AG04450 (cell line): ENCODE measurements at regions not wholly inside any gene's neighbourhood (a gene's known extent, or its start where the extent isn't known, plus 50 kb on each side); places are given as distances from the start of the nearest gene placed in this dataset.

ENCODE experiments used
- CTCF ChIA-PET: fragments of 300-600, 350-600 bp; formaldehyde crosslinking; extraction: SDS; loops from one replicate; lab custom pipeline; 2022; ENCODE audit warnings: antibody characterized with exemption, inconsistent platforms; lab: Charles Lee
- POLR2A ChIA-PET: fragments of 350-600 bp; formaldehyde crosslinking; extraction: SDS; loops from one replicate; lab custom pipeline; 2021; ENCODE audit warnings: antibody characterized with exemption, inconsistent platforms; lab: Yijun Ruan, JAX
- DNase-seq: peaks from one replicate; pipeline ENCODE4 v3.0.0-alpha.2; 2011; ENCODE audit warnings: low read depth, low spot score
- H3K27ac ChIP-seq: one replicate; pipeline ENCODE4 v1.5.1; 2012; ENCODE audit warnings: low read depth, low read length, control low read depth
- H3K27me3 ChIP-seq: one replicate; pipeline ENCODE4 v1.6.0; 2012; ENCODE audit warnings: low read length; ENCODE audit not compliant: control insufficient read depth, insufficient read depth
- H3K4me3 ChIP-seq: 2 replicates; pipeline ENCODE4 v1.5.1; 2011; ENCODE audit warnings: mild to moderate bottlenecking, low read depth, low read length, control low read depth
- H3K9me3 ChIP-seq: 2 replicates; pipeline ENCODE4 v1.5.1; 2012; ENCODE audit warnings: low read length; ENCODE audit not compliant: control insufficient read depth, insufficient read depth
- TF ChIP-seq, protein P1 (sequence below): IDR thresholded peaks from 2 replicates; pipeline ENCODE4 v1.5.1; 2011; ENCODE audit warnings: low read depth, low read length, control low read depth, inconsistent platforms

DNA sequence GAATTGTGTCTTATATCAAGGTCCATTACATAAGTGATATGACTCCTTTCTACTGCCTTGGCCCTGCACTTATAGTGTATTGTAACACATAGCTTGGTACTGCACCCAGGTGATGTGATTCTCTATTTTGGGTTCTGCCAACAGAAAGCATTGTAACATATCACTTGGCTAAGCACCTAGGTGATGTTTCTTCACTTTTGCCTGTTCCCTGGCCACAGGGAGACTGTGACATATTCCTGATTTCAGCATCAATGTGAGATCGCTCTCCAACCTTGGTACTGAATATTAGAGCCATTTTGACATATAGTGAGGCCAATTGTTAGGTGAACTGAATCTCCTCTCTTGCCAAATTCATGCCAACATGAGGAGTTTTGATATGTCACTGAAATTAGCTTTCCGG, 1010.3 kb upstream of the TSPY4 start:
- Histone ChIP-seq H3K4me3 (no peak overlapping the region), H3K27ac (no peak overlapping the region), H3K9me3 (no peaks in the 10 kb centered on the region), H3K27me3 (no peaks in the 10 kb centered on the region)
- CTCF ChIA-PET = no interaction called here
- POLR2A ChIA-PET = no interaction called here
- DNase-seq = no peak
- TF ChIP-seq, protein P1, sequence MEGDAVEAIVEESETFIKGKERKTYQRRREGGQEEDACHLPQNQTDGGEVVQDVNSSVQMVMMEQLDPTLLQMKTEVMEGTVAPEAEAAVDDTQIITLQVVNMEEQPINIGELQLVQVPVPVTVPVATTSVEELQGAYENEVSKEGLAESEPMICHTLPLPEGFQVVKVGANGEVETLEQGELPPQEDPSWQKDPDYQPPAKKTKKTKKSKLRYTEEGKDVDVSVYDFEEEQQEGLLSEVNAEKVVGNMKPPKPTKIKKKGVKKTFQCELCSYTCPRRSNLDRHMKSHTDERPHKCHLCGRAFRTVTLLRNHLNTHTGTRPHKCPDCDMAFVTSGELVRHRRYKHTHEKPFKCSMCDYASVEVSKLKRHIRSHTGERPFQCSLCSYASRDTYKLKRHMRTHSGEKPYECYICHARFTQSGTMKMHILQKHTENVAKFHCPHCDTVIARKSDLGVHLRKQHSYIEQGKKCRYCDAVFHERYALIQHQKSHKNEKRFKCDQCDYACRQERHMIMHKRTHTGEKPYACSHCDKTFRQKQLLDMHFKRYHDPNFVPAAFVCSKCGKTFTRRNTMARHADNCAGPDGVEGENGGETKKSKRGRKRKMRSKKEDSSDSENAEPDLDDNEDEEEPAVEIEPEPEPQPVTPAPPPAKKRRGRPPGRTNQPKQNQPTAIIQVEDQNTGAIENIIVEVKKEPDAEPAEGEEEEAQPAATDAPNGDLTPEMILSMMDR = no peak

DNA sequence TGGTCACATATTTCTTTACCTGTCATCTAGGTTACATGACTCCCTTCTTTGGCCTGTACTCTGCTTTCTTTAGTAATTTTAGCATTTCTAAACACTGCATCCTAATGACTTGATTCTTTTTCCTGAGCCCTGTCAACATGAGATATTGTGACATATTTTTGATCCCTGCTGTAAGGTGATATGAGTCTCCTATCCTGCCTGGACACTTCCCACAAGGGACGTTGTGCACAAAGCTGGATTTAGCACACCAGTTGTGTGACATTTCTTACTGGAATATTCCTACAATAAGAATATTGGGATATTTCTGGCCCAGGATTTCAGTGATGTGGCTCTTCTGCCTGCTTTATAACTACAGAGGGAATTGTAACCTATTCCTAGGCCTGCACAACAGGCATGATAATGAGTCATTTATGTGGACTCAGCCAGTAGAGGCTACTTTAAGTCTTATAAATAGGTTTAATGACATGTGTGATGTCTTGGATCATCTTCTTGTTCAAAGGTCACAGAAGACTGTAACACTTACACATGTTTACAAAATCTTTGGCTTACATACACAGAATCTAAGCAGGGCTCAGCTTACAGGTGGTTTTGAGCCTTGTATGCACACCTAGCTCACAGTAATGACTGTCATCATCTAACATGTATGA, 1009.4 kb upstream of the TSPY4 start:
- Histone ChIP-seq H3K27me3 (no peaks in the 10 kb centered on the region), H3K9me3 (no peaks in the 10 kb centered on the region), H3K27ac (no peak overlapping the region), H3K4me3 (no peak overlapping the region)
- POLR2A ChIA-PET = no interaction called here
- TF ChIP-seq, protein P1 = no peak
- DNase-seq = no peak
- CTCF ChIA-PET = no interaction called here

DNA sequence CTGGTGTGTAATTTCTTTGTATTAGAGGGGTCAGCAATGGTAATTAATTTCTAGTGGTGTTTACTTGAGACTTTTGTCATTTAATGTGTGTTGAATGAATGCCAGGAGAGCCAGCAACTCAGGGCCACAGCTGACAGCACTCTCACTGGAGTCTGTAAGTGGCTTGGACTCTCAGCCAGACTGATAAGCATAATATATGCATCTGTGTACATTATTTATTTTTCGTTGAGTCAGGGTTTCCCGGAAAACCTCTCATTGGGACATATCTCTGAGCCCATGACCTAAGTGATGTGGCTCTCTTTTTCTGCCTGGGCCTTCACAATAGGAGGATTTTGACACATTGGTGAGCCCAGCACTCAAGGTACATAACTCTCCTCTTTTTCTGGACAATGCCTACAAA, 1007.8 kb upstream of the TSPY4 start:
- POLR2A ChIA-PET = no interaction called here
- H3K4me3 ChIP-seq = no peak overlapping the region
- H3K27ac ChIP-seq = no peak overlapping the region
- no peaks in the 10 kb centered on the region for H3K9me3 ChIP-seq
- TF ChIP-seq, protein P1 = no peak
- CTCF ChIA-PET = no interaction called here
- DNase-seq = no peak
- no peaks in the 10 kb centered on the region for H3K27me3 ChIP-seq

DNA sequence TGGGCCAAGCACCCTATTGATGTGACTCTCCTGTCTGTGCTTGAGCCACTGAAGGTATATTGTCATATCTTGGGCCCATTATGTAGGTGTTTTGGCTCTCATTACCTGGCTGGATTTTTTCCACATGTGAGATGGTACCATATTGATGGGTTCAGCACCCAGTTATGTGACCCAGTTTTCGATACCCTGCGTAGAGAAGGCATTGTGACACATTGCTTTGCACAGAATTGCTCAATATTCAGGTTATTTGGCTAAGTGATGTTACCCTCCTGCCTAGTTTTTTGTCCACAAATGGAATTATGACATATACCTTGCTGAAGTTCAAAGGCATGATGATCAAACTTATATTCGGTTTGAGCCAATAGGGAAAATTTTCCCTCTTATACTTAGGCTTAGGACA, 1007.3 kb upstream of the TSPY4 start:
- no peak for DNase-seq
- TF ChIP-seq, protein P1 = no peak
- Histone ChIP-seq H3K27me3 (no peaks in the 10 kb centered on the region), H3K9me3 (no peaks in the 10 kb centered on the region), H3K27ac (no peak overlapping the region), H3K4me3 (no peak overlapping the region)
- ChIA-PET POLR2A (no interaction called here), CTCF (no interaction called here)

DNA sequence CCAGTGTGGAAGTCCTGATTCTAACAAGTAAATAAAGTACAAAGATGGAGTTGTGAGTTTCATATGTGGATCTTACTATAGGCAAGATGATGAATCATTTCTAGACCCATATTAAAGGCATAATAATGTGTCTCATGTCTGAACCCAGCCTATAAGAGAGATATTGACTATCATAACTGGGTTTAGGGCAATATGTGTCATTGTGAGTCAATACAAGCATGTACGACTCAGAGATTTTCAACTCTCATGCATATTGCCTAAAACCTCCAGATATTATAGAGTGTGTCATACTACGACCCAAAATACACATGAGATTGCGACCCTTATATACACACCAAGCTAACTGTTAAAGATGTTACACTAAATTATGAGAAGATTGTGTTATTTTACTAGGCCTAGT, 1003.9 kb upstream of the TSPY4 start:
- Histone ChIP-seq H3K4me3 (no peak overlapping the region), H3K9me3 (no peaks in the 10 kb centered on the region), H3K27ac (no peak overlapping the region), H3K27me3 (no peaks in the 10 kb centered on the region)
- POLR2A ChIA-PET = no interaction called here
- no peak for DNase-seq
- CTCF ChIA-PET = no interaction called here
- TF ChIP-seq, protein P1 = no peak
